ENCODE measurements at regions not wholly inside any gene's neighbourhood (a gene's known extent, or its start where the extent isn't known, plus 50 kb on each side); places are given as distances from the start of the nearest gene placed in this dataset.

GRCh38 chr2:18398833-18399232 is 161.6 kb downstream of the RDH14 start:
- TF ChIP-seq CTCF (IDR thresholded peaks at IDR 0.05) = no peak
- peak in 1 of 3 donors; percentile 35 for TF ChIP-seq POLR2AphosphoS5 (IDR thresholded peaks at IDR 0.05)

Measured in breast epithelium (tissue), 3 donors.